ENCODE measurements at regions not wholly inside any gene's neighbourhood (a gene's known extent, or its start where the extent isn't known, plus 50 kb on each side); places are given as distances from the start of the nearest gene placed in this dataset.

GRCh38 chr10:130999376-131000202 is 311.9 kb downstream of the TCERG1L start:
- no peak for DNase-seq (ENCODE audit: low spot score)

GRCh38 chr10:131000244-131000643 is 311.3 kb downstream of the TCERG1L start:
- no peak for DNase-seq (ENCODE audit: low spot score)

- no peak for DNase-seq (ENCODE audit: low spot score)
These were observed 310.8 kb downstream of the TCERG1L start for GRCh38 chr10:131000743-131001142.

- DNase-seq (ENCODE audit: low spot score): no peak
These were observed 310.1 kb downstream of the TCERG1L start for GRCh38 chr10:131001438-131001837.

GRCh38 chr10:131002031-131002861 is 309.3 kb downstream of the TCERG1L start:
- DNase-seq (ENCODE audit: low spot score): no peak

- DNase-seq (ENCODE audit: low spot score): no peak
These were observed 308.1 kb downstream of the TCERG1L start for GRCh38 chr10:131003455-131003854.

- no peak for DNase-seq (ENCODE audit: low spot score)
These were observed 307.2 kb downstream of the TCERG1L start for GRCh38 chr10:131004276-131004675.

GRCh38 chr10:131006458-131007256 is 304.9 kb downstream of the TCERG1L start:
- DNase-seq (ENCODE audit: low spot score): no peak

- no peak for DNase-seq (ENCODE audit: low spot score)
These were observed 301.7 kb downstream of the TCERG1L start for GRCh38 chr10:131009791-131010190.

GRCh38 chr10:131010965-131011575 is 300.5 kb downstream of the TCERG1L start:
- no peak for DNase-seq (ENCODE audit: low spot score)

- DNase-seq (ENCODE audit: low spot score): no peak
These were observed 299.4 kb downstream of the TCERG1L start for GRCh38 chr10:131011936-131012640.

- no peak for DNase-seq (ENCODE audit: low spot score)
These were observed 298.9 kb downstream of the TCERG1L start for GRCh38 chr10:131012641-131012985.

GRCh38 chr10:131013281-131013912 is 298.1 kb downstream of the TCERG1L start:
- DNase-seq (ENCODE audit: low spot score): no peak

- DNase-seq (ENCODE audit: low spot score): no peak
These were observed 297.2 kb downstream of the TCERG1L start for GRCh38 chr10:131014271-131014670.

GRCh38 chr10:131015271-131015670 is 296.2 kb downstream of the TCERG1L start:
- DNase-seq (ENCODE audit: low spot score): no peak

GRCh38 chr10:131016556-131016955 is 295.0 kb downstream of the TCERG1L start:
- DNase-seq (ENCODE audit: low spot score): no peak

- DNase-seq (ENCODE audit: low spot score): no peak
These were observed 293.8 kb downstream of the TCERG1L start for GRCh38 chr10:131017566-131018285.

GRCh38 chr10:131018886-131019500 is 292.5 kb downstream of the TCERG1L start:
- DNase-seq (ENCODE audit: low spot score): no peak

GRCh38 chr10:131019696-131020095 is 291.8 kb downstream of the TCERG1L start:
- DNase-seq (ENCODE audit: low spot score): no peak

GRCh38 chr10:131020775-131021174 is 290.7 kb downstream of the TCERG1L start:
- no peak for DNase-seq (ENCODE audit: low spot score)
